Glutamatergic neuron (in vitro differentiated cells): ENCODE measurements at regions not wholly inside any gene's neighbourhood (a gene's known extent, or its start where the extent isn't known, plus 50 kb on each side); places are given as distances from the start of the nearest gene placed in this dataset.

Experiments used
- DNase-seq: peaks from one replicate; pipeline ENCODE4 v3.0.0; 2022
- H3K27ac Mint-ChIP-seq: one replicate; pipeline ENCODE4 v1.8.0; 2020; ENCODE audit warnings: mild to moderate bottlenecking, mixed read lengths, inconsistent platforms; ENCODE audit not compliant: unreplicated experiment
- H3K27me3 Mint-ChIP-seq: one replicate; pipeline ENCODE4 v1.8.0; 2020; ENCODE audit warnings: mild to moderate bottlenecking, moderate library complexity, mixed read lengths, inconsistent platforms; ENCODE audit not compliant: unreplicated experiment
- H3K36me3 Mint-ChIP-seq: one replicate; pipeline ENCODE4 v1.8.0; 2020; ENCODE audit warnings: mild to moderate bottlenecking, mixed read lengths, inconsistent platforms; ENCODE audit not compliant: unreplicated experiment
- H3K4me1 Mint-ChIP-seq: one replicate; pipeline ENCODE4 v1.8.0; 2020; ENCODE audit warnings: mild to moderate bottlenecking, low read depth, mixed read lengths, inconsistent platforms; ENCODE audit not compliant: unreplicated experiment
- H3K4me3 Mint-ChIP-seq: one replicate; pipeline ENCODE4 v1.8.0; 2020; ENCODE audit warnings: mild to moderate bottlenecking, mixed read lengths, inconsistent platforms; ENCODE audit not compliant: unreplicated experiment
- H3K9me3 Mint-ChIP-seq: one replicate; pipeline ENCODE4 v1.8.0; 2020; ENCODE audit warnings: mild to moderate bottlenecking, moderate library complexity, mixed read lengths, inconsistent platforms; ENCODE audit not compliant: unreplicated experiment
- TF ChIP-seq, protein P1 (sequence below): fragments of 200-600 bp; sonication (generic); IDR thresholded peaks from one replicate; pipeline ENCODE4 v1.5.0; 2021; ENCODE audit not compliant: partially characterized antibody, unreplicated experiment

DNA sequence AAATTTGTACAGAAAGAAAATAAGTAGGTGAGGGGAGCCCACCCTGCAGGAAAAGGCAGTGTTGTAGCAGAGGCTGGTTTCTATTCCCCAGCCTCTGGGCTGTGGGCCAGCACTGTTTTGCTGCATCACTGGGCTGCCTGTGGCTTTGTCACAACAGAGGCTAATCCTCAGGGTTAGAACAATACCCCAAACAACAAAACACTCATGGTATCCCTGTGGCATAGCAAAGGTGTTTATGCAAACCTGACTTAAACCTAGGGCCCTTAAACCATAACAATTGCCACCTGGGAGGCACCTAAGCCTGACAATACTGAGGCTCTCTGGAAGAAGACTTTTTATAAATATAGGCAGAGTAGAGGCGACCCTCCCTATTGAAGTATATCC is 314.7 kb downstream of the OLFM4 start:
- no peaks in the 10 kb centered on the region for H3K4me1 Mint-ChIP-seq
- no peaks in the 10 kb centered on the region for H3K36me3 Mint-ChIP-seq
- peaks cover 2% of the 10 kb centered on the region for H3K27me3 Mint-ChIP-seq
- no peak overlapping the region for H3K4me3 Mint-ChIP-seq
- TF ChIP-seq, protein P1, sequence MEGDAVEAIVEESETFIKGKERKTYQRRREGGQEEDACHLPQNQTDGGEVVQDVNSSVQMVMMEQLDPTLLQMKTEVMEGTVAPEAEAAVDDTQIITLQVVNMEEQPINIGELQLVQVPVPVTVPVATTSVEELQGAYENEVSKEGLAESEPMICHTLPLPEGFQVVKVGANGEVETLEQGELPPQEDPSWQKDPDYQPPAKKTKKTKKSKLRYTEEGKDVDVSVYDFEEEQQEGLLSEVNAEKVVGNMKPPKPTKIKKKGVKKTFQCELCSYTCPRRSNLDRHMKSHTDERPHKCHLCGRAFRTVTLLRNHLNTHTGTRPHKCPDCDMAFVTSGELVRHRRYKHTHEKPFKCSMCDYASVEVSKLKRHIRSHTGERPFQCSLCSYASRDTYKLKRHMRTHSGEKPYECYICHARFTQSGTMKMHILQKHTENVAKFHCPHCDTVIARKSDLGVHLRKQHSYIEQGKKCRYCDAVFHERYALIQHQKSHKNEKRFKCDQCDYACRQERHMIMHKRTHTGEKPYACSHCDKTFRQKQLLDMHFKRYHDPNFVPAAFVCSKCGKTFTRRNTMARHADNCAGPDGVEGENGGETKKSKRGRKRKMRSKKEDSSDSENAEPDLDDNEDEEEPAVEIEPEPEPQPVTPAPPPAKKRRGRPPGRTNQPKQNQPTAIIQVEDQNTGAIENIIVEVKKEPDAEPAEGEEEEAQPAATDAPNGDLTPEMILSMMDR, result no peak
- H3K27ac Mint-ChIP-seq, result no peak overlapping the region
- H3K9me3 Mint-ChIP-seq, result peaks cover 1% of the 10 kb centered on the region
- no peak for DNase-seq

DNA sequence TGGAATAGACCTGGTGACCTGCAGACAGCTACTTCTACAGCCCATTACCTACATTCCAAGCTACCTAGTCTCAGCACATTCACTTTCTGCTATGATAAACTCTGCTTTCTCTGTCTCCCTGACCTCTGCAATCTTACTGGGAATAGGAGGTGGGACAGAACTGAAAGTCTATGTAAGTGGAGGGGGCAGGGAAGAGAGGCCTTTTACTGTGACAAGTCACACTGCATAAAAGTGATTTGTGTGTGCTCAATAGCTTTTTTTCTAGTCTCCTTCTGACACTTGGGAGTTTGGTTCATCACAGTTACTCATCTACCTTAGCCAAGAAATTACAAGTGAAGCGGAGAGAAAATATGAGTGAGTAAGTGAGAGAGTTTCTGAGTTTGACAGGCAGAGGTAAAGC is 322.4 kb downstream of the OLFM4 start:
- TF ChIP-seq, protein P1, result no peak
- Mint-ChIP-seq H3K4me3 (no peak overlapping the region), H3K36me3 (no peaks in the 10 kb centered on the region), H3K27ac (no peak overlapping the region), H3K27me3 (no peaks in the 10 kb centered on the region), H3K9me3 (no peaks in the 10 kb centered on the region), H3K4me1 (peaks cover 2% of the 10 kb centered on the region)
- DNase-seq, result no peak

DNA sequence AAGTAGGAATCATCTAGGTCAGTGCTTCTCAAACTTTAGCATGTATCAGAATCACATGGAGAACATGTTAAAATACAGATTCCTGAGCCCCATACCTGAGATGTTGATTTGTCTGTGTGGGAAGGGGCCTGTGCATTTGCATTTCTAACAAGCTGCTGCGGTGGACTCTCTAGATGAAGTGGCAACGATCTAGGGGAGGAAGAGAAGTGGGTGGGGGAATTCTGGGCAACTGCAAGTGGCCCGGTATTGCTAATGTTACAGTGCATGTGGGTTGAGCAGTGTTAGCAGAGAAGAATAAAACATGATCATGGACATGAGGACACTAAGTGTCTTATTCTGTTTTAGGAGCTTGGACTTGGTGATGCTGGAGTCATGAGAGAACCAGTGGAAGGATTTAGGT is 329.0 kb downstream of the OLFM4 start:
- H3K27ac Mint-ChIP-seq, result no peak overlapping the region
- DNase-seq, result no peak
- H3K36me3 Mint-ChIP-seq, result no peaks in the 10 kb centered on the region
- peaks cover 2% of the 10 kb centered on the region for H3K4me1 Mint-ChIP-seq
- H3K4me3 Mint-ChIP-seq, result no peak overlapping the region
- no peaks in the 10 kb centered on the region for H3K9me3 Mint-ChIP-seq
- TF ChIP-seq, protein P1, result no peak
- H3K27me3 Mint-ChIP-seq, result peaks cover 2% of the 10 kb centered on the region

DNA sequence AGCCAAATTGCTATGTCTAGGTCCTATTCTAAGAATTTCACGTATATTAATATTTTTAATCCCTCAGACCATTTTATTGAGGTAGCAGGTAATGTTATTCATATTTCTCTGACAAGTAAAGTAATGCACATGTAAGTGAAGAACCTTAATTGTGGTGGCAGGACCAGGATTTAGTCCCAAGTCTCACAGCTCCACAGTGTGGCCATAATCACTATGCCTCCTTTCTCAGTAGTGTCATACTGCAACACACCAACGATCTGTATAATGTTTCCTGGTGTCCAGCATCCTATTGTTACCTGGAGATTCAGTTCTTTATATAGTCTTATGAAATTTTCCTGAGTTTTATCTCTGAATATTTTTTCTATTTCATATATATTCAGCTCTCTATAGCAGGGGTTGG is 340.3 kb downstream of the OLFM4 start:
- Mint-ChIP-seq H3K27ac (no peak overlapping the region), H3K9me3 (no peaks in the 10 kb centered on the region), H3K27me3 (no peaks in the 10 kb centered on the region), H3K4me3 (no peak overlapping the region), H3K36me3 (no peaks in the 10 kb centered on the region), H3K4me1 (no peaks in the 10 kb centered on the region)
- no peak for DNase-seq
- TF ChIP-seq, protein P1, result no peak

DNA sequence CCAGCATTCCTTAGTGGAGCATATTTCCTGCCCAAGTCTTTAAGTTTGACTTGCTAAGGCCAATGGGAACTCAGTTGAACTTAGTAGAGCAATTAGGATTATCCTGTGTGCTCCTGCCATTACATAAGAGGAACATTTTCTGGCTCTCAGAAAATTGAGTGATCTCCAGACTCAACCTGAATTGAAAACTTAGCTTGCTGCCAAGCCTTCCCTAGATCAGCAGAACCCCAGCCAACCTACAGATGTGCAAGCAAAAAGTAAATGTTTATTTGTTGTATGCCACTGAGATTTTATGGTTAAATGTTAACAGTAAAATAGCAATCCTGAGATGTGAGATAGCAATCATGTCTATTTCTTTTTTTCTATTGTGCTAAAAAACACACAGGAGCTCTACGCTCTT is 350.9 kb downstream of the OLFM4 start:
- Mint-ChIP-seq H3K36me3 (no peaks in the 10 kb centered on the region), H3K27me3 (no peaks in the 10 kb centered on the region), H3K4me3 (no peak overlapping the region), H3K9me3 (no peaks in the 10 kb centered on the region), H3K27ac (no peak overlapping the region), H3K4me1 (no peaks in the 10 kb centered on the region)
- no peak for DNase-seq
- TF ChIP-seq, protein P1, result no peak
